Fibroblast of skin of back (primary cell): ENCODE measurements at regions not wholly inside any gene's neighbourhood (a gene's known extent, or its start where the extent isn't known, plus 50 kb on each side); places are given as distances from the start of the nearest gene placed in this dataset.
"Not testable (repeated sequence)": the region's sequence is repeated elsewhere in the genome, so short reads cannot be mapped to it uniquely, and the experiment has no call there.

Experiments used
- DNase-seq: peaks from one replicate; pipeline ENCODE4 v3.0.0-alpha.2; 2013

GRCh38 chr14:26293909-26294308 lies 303.9 kb downstream of the NOVA1 start:
- no peak for DNase-seq

DNA sequence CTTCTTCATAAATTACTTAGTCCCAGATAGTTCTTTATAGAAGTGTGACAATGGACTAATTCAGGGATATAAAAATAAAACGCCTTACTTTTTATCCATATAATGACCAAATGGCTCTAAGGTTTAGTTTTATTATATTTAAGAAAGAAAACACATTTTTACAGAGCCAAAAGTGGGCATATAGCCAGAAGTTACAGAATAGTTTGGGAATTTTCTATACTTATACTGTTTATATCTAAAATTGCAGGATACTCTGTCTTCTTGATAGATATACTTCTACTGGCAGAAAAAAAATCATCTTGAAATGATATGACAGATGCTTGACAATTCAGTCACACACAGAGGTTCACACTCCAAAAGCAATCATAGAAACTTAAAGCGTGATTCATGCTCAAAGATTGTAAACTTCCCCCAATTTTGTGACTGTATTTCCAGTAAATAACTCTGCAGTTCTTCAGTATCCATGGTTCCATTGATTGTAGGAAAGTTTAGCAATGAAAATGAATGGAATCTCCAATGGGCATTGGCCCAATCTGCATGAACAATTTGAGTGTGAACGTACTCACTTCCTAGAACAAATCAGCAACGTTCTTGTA lies 307.8 kb downstream of the NOVA1 start:
- DNase-seq = peak; percentile 50

- DNase-seq = no peak
These were observed 311.0 kb downstream of the NOVA1 start for GRCh38 chr14:26286913-26287205.

- no peak for DNase-seq
These were observed 311.5 kb downstream of the NOVA1 start for GRCh38 chr14:26286081-26286912.

GRCh38 chr14:26282578-26282977 lies 315.3 kb downstream of the NOVA1 start:
- no peak for DNase-seq

DNA sequence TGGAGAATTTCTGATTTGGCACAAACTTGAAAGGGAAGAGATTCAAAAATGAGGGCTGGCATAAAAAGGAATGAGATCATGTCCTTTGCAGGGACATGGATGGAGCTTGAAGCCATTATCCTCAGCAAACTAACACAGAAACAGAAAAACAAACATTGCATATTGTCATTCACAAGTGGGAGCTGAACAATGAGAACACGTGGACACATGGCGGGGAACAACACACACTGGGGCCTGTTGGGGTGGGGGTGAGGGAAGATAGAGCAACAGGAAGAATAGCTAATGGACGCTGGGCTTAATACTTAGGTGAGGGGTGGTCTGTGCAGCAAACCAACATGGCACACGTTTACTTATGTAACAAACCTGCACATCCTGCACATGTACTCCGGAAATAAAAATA lies 315.8 kb downstream of the NOVA1 start:
- not testable (repeated sequence) for DNase-seq

DNA sequence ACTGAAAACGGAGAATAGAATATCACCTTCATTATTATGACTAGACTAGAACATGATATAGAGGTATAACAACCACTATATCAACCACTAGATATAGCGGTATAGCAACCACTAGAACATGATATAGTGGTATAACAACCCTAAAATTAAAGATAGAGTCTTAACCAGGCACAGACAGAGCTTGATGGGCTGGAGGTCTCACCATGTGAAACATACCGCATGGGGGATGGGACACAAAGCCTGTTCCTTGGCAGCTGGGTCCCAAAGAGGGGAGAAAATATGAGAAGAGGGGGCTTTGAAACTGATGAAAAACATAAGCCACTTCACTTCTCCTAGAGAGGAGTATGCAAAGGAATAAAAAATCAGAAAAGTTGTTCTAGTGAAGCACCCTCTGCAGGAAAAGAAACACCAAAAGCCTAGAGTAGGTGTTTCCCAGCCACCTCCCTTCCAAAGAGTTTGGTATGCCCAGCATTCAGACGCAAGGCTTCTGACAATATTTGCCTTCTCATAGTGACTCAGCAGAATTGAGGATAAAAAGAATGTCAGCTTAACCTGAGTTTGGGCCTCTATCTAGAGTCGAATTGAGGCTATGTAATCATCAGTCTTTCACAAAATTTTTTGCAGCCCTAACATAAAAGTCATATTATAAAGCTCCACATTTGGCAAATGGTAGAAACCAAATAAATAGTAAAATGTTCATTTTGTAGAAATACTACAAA lies 316.4 kb downstream of the NOVA1 start:
- DNase-seq = peak; percentile 75

DNA sequence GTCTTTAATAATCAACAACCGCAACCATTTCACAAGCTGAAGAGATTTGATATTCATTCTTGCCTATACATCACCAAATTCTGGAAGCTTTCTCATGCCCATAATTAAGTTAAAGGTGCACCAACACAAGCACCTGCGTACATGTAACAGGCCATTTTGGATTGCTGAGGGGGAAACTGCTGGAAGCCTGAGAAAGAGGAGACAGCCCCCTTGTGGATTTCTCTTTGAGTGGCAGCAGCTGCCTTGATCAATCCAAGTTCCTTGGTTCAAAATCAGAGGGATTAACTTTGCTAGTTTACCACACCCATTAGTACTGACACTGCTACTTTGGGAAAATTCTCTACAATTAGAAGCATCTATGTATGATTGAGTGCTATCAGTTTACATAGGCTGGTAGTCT lies 321.1 kb downstream of the NOVA1 start:
- DNase-seq = no peak

DNA sequence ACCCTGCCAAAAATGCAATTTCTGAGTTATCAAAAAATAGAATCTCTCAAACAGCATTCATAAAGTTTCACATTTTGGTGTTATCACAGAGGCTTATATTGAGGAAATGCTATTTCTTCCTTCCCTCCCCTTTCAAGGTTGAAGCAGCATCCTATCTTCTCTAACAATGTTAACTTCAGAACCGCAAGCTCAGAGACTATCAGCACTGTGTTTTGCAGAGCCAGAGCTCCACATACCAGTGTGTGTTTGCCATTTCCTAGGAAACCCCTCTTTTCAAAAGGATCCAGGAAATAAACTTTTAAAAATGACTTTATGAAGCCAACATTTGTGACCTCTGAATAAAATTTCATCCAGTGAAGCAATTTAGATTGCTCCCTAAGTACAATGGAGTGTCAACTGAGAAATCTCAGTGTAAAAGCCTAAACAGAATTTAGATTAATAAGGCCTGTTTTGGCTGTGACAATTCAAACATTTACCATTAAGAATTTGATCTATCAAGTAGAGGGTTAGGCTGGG lies 332.6 kb downstream of the NOVA1 start:
- no peak for DNase-seq

DNA sequence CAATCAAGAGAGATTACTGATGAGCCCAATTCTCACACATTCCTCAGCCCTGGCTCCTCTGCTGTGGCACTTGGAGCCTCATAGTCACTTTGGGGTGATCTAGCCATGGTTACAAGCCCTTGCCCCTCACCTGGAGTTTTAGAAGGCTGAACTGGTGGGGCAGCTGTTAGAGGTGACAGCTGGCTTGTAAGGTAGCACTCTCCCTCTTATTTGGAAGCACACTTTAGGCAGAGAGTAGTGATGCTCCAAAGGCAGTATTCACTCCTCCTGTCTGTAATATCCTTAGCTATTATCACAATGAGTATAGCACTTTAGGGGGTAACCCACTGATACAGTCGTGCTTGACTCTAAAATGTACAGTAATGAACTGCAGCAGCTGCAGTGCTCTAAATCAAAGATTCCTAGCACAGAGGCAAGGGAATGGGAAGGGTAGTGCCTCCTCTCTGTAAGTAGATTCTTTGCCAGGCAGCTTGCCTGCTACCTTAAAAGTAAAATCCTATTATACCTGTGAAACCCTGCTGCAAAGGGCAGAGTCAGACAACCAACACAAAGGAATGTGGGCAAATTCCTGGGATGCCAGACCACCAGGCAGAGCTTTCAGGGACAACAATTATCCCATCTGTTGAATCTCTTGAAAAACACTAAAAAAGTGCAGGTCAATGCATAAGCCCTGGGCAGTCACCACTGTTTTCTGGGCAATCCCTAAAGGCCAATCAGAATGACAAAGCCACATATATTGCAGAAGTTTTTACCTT lies 336.3 kb downstream of the NOVA1 start:
- DNase-seq = no peak

- DNase-seq = peak; percentile 1
These were observed 342.6 kb downstream of the NOVA1 start for GRCh38 chr14:26255213-26255612.

- DNase-seq = no peak
These were observed 345.7 kb downstream of the NOVA1 start for GRCh38 chr14:26252176-26252575.

DNA sequence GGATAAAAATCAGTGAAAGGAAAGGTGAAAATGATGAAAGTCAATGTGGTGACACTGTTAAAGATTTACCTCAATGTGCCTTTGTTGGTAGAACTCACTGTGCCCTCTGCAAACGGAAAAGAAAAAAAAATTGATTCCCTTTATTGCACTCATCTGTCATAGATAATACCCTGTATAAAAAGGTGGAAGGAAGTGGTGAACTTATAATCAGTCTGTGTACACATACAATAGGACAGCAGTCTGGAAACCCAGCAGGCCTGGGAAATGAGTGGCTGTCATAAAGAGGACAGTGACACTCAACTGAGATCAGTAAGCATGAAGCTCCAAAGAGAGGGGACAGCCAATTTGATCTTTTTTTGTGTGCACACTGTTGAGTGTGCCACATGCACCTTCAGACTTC lies 364.7 kb downstream of the NOVA1 start:
- no peak for DNase-seq

DNA sequence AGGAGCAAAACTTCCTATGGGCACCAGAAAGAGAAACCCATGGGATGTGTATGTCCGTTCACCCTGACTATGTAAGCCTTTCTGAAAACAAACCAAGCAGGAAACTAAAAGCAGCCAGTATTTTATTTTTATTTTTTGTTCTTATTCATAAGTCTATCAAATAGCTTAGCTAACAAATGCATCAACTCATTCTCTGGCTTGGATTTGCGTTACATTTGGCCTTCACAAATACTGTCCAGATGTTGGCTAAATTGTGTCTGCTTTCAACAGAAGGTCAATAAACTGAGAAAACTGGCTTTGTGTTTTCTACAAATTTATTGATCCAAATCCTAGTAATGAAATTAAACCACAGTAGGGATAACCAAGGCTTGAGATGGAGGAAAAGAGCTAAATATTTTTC lies 379.0 kb downstream of the NOVA1 start:
- DNase-seq = no peak

DNA sequence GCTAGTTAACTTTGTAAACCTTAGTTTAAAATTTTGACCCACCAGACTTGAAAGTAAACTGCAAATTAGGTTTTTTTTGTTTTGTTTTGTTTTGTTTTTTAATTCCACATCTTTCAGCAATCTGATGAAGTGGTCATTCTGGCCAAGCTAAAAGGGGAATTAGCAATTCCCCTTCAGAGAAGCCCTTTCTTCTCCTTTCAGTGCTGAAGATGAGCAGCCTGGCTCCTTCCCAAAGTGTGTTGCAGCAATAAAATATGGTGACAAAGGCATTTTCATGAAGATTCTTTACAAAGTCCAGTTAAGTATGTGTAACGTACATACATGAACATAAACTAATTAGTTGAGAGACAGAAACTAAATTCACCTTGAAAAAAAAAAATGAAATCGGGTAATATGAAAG lies 380.1 kb downstream of the NOVA1 start:
- no peak for DNase-seq

GRCh38 chr14:26216786-26217185 lies 381.0 kb downstream of the NOVA1 start:
- no peak for DNase-seq

GRCh38 chr14:26213846-26214575 lies 383.8 kb downstream of the NOVA1 start:
- DNase-seq = no peak

DNA sequence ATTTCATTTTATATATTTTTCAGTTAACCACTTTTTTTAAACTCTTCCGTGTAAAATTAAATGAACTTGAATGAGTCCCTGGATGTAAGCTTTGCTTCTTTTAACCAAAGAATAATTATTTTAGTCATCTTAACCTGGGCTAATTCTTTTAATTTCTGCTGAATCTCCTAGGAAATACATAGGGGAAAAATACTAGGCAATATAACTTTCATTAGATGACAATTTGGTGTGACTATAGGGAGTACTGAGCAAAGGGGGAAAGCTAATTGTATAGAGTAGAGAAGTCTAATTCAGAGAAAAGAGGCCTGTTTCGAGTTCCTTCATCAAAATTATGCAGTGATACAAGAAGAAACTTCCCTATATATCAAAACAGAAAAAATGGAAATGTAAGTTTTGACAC lies 388.1 kb downstream of the NOVA1 start:
- DNase-seq = no peak

GRCh38 chr14:26206640-26207039 lies 391.2 kb downstream of the NOVA1 start:
- DNase-seq = no peak

- no peak for DNase-seq
These were observed 392.9 kb downstream of the NOVA1 start for GRCh38 chr14:26204728-26205479.

GRCh38 chr14:26204366-26204727 lies 393.5 kb downstream of the NOVA1 start:
- no peak for DNase-seq

DNA sequence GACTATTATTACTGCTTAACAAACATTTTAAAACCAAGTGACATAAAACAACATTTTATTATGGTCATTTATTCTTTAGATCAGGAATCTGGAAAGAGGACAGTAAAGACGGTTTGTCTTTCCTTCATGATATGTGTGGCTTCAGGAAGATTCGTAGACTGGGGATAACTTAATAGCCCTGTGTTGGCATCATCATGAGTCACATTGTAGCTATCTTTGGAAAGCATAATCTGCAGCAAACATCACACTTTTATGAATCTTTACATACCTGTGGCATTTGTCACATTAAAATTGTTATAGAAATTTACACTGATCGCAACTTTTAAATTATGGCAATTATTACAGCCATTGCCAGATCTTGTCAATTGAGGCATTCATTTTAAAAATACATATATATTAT lies 397.1 kb downstream of the NOVA1 start:
- peak; percentile 74 for DNase-seq
